ENCODE measurements at regions not wholly inside any gene's neighbourhood (a gene's known extent, or its start where the extent isn't known, plus 50 kb on each side); places are given as distances from the start of the nearest gene placed in this dataset.
"Not testable (repeated sequence)": the region's sequence is repeated elsewhere in the genome, so short reads cannot be mapped to it uniquely, and the experiment has no call there.

GRCh38 chr5:98527846-98528245, 245.6 kb upstream of the RGMB start:
- no peak for ATAC-seq (ENCODE audit: low FRiP score)
- H3K9me3 ChIP-seq (ENCODE audit: control insufficient read depth, low read length), result peaks cover 1% of the 10 kb centered on the region
- DNase-seq, result no peak
- H3K4me1 ChIP-seq (ENCODE audit: control insufficient read depth in 1 of 2, insufficient read depth in 2 of 2, low read length in 2 of 2), result no peaks in the 10 kb centered on the region
- intact Hi-C loops (cut with DNase I), result no loop called here
- H3K4me3 ChIP-seq (ENCODE audit: low read length in 2 of 2), result no peak overlapping the region
- H3K27me3 ChIP-seq (ENCODE audit: control insufficient read depth in 1 of 2, insufficient read depth in 2 of 2, low read length in 1 of 2), result no peaks in the 10 kb centered on the region
- no peak overlapping the region for H3K27ac ChIP-seq (ENCODE audit: low read depth in 1 of 2, low read length in 2 of 2)
- H3K36me3 ChIP-seq (ENCODE audit: control insufficient read depth in 1 of 2, insufficient read depth in 2 of 2, low read length in 1 of 2), result no peaks in the 10 kb centered on the region

GRCh38 chr5:98529321-98529720, 244.1 kb upstream of the RGMB start:
- Histone ChIP-seq H3K36me3 (ENCODE audit: control insufficient read depth in 1 of 2, insufficient read depth in 2 of 2, low read length in 1 of 2) (no peaks in the 10 kb centered on the region), H3K4me3 (ENCODE audit: low read length in 2 of 2) (no peak overlapping the region), H3K9me3 (ENCODE audit: control insufficient read depth, low read length) (no peaks in the 10 kb centered on the region), H3K4me1 (ENCODE audit: control insufficient read depth in 1 of 2, insufficient read depth in 2 of 2, low read length in 2 of 2) (no peaks in the 10 kb centered on the region), H3K27me3 (ENCODE audit: control insufficient read depth in 1 of 2, insufficient read depth in 2 of 2, low read length in 1 of 2) (no peaks in the 10 kb centered on the region), H3K27ac (ENCODE audit: low read depth in 1 of 2, low read length in 2 of 2) (no peak overlapping the region)
- intact Hi-C loops (cut with DNase I), result no loop called here
- DNase-seq, result no peak
- ATAC-seq (ENCODE audit: low FRiP score), result no peak

- DNase-seq (no peak), ATAC-seq (ENCODE audit: low FRiP score) (no peak)
- H3K36me3 ChIP-seq (ENCODE audit: control insufficient read depth in 1 of 2, insufficient read depth in 2 of 2, low read length in 1 of 2), result no peaks in the 10 kb centered on the region
- H3K9me3 ChIP-seq (ENCODE audit: control insufficient read depth, low read length), result no peaks in the 10 kb centered on the region
- no peaks in the 10 kb centered on the region for H3K4me1 ChIP-seq (ENCODE audit: control insufficient read depth in 1 of 2, insufficient read depth in 2 of 2, low read length in 2 of 2)
- H3K4me3 ChIP-seq (ENCODE audit: low read length in 2 of 2), result no peak overlapping the region
- intact Hi-C loops (cut with DNase I), result no loop called here
- no peak overlapping the region for H3K27ac ChIP-seq (ENCODE audit: low read depth in 1 of 2, low read length in 2 of 2)
- WGBS, 2 donors, result 81 to 82% methylated on average over 2 of the region's 2 CpGs
- H3K27me3 ChIP-seq (ENCODE audit: control insufficient read depth in 1 of 2, insufficient read depth in 2 of 2, low read length in 1 of 2), result no peaks in the 10 kb centered on the region
These were observed 243.2 kb upstream of the RGMB start for GRCh38 chr5:98530224-98530623.

GRCh38 chr5:98535901-98536300, 237.6 kb upstream of the RGMB start:
- intact Hi-C loops (cut with DNase I), result no loop called here
- no peak for ATAC-seq (ENCODE audit: low FRiP score)
- 56 to 68% methylated on average over 4 of the region's 4 CpGs for WGBS, 2 donors

GRCh38 chr5:98540056-98540455, 233.4 kb upstream of the RGMB start:
- no peak overlapping the region for H3K27ac ChIP-seq (ENCODE audit: low read depth in 1 of 2, low read length in 2 of 2)
- no peaks in the 10 kb centered on the region for H3K36me3 ChIP-seq (ENCODE audit: control insufficient read depth in 1 of 2, insufficient read depth in 2 of 2, low read length in 1 of 2)
- no peak for DNase-seq
- H3K9me3 ChIP-seq (ENCODE audit: control insufficient read depth, low read length), result peaks cover 2% of the 10 kb centered on the region
- H3K4me3 ChIP-seq (ENCODE audit: low read length in 2 of 2), result no peak overlapping the region
- 0 to 67% methylated on average over 1 of the region's 1 CpG for WGBS, 2 donors
- intact Hi-C loops (cut with DNase I), result no loop called here
- H3K4me1 ChIP-seq (ENCODE audit: control insufficient read depth in 1 of 2, insufficient read depth in 2 of 2, low read length in 2 of 2), result no peaks in the 10 kb centered on the region
- no peak for ATAC-seq (ENCODE audit: low FRiP score)
- no peaks in the 10 kb centered on the region for H3K27me3 ChIP-seq (ENCODE audit: control insufficient read depth in 1 of 2, insufficient read depth in 2 of 2, low read length in 1 of 2)

More at GRCh38 chr5:98535901-98536300, 237.6 kb upstream of the RGMB start:
- no peak for DNase-seq
- no peak overlapping the region for H3K4me3 ChIP-seq (ENCODE audit: low read length in 2 of 2)
- H3K9me3 ChIP-seq (ENCODE audit: control insufficient read depth, low read length), result peaks cover 2% of the 10 kb centered on the region
- H3K27me3 ChIP-seq (ENCODE audit: control insufficient read depth in 1 of 2, insufficient read depth in 2 of 2, low read length in 1 of 2), result no peaks in the 10 kb centered on the region
- no peak overlapping the region for H3K27ac ChIP-seq (ENCODE audit: low read depth in 1 of 2, low read length in 2 of 2)
- no peaks in the 10 kb centered on the region for H3K4me1 ChIP-seq (ENCODE audit: control insufficient read depth in 1 of 2, insufficient read depth in 2 of 2, low read length in 2 of 2)
- no peaks in the 10 kb centered on the region for H3K36me3 ChIP-seq (ENCODE audit: control insufficient read depth in 1 of 2, insufficient read depth in 2 of 2, low read length in 1 of 2)

GRCh38 chr5:98541641-98542040, 231.8 kb upstream of the RGMB start:
- intact Hi-C loops (cut with DNase I), result no loop called here
- H3K36me3 ChIP-seq (ENCODE audit: control insufficient read depth in 1 of 2, insufficient read depth in 2 of 2, low read length in 1 of 2), result no peaks in the 10 kb centered on the region
- DNase-seq (no peak), ATAC-seq (ENCODE audit: low FRiP score) (no peak)
- no peak overlapping the region for H3K4me3 ChIP-seq (ENCODE audit: low read length in 2 of 2)
- no peak overlapping the region for H3K27ac ChIP-seq (ENCODE audit: low read depth in 1 of 2, low read length in 2 of 2)
- peaks cover 2% of the 10 kb centered on the region for H3K9me3 ChIP-seq (ENCODE audit: control insufficient read depth, low read length)
- WGBS, 2 donors, result 0 to 25% methylated on average over 1 of the region's 1 CpG
- H3K4me1 ChIP-seq (ENCODE audit: control insufficient read depth in 1 of 2, insufficient read depth in 2 of 2, low read length in 2 of 2), result no peaks in the 10 kb centered on the region
- H3K27me3 ChIP-seq (ENCODE audit: control insufficient read depth in 1 of 2, insufficient read depth in 2 of 2, low read length in 1 of 2), result no peaks in the 10 kb centered on the region

GRCh38 chr5:98543490-98543889, 230.0 kb upstream of the RGMB start:
- no peaks in the 10 kb centered on the region for H3K27me3 ChIP-seq (ENCODE audit: control insufficient read depth in 1 of 2, insufficient read depth in 2 of 2, low read length in 1 of 2)
- no peak for ATAC-seq (ENCODE audit: low FRiP score)
- no peaks in the 10 kb centered on the region for H3K36me3 ChIP-seq (ENCODE audit: control insufficient read depth in 1 of 2, insufficient read depth in 2 of 2, low read length in 1 of 2)
- peaks cover 2% of the 10 kb centered on the region for H3K9me3 ChIP-seq (ENCODE audit: control insufficient read depth, low read length)
- 70 to 77% methylated on average over 4 of the region's 4 CpGs for WGBS, 2 donors
- no peak overlapping the region for H3K4me3 ChIP-seq (ENCODE audit: low read length in 2 of 2)
- no peak for DNase-seq
- H3K27ac ChIP-seq (ENCODE audit: low read depth in 1 of 2, low read length in 2 of 2), result no peak overlapping the region
- intact Hi-C loops (cut with DNase I), result no loop called here
- H3K4me1 ChIP-seq (ENCODE audit: control insufficient read depth in 1 of 2, insufficient read depth in 2 of 2, low read length in 2 of 2), result no peaks in the 10 kb centered on the region

GRCh38 chr5:98546924-98547323, 226.5 kb upstream of the RGMB start:
- H3K27ac ChIP-seq (ENCODE audit: low read depth in 1 of 2, low read length in 2 of 2); H3K27me3 ChIP-seq (ENCODE audit: control insufficient read depth in 1 of 2, insufficient read depth in 2 of 2, low read length in 1 of 2); DNase-seq; H3K4me3 ChIP-seq (ENCODE audit: low read length in 2 of 2); H3K4me1 ChIP-seq (ENCODE audit: control insufficient read depth in 1 of 2, insufficient read depth in 2 of 2, low read length in 2 of 2); H3K36me3 ChIP-seq (ENCODE audit: control insufficient read depth in 1 of 2, insufficient read depth in 2 of 2, low read length in 1 of 2); intact Hi-C loops (cut with DNase I); H3K9me3 ChIP-seq (ENCODE audit: control insufficient read depth, low read length); ATAC-seq (ENCODE audit: low FRiP score): not testable (repeated sequence)
- 59 to 84% methylated on average over 10 to 14 of the region's 14 CpGs for WGBS, 2 donors

GRCh38 chr5:98556712-98557111, 216.8 kb upstream of the RGMB start:
- intact Hi-C loops (cut with DNase I), result no loop called here
- H3K9me3 ChIP-seq (ENCODE audit: control insufficient read depth, low read length), result no peaks in the 10 kb centered on the region
- no peaks in the 10 kb centered on the region for H3K27me3 ChIP-seq (ENCODE audit: control insufficient read depth in 1 of 2, insufficient read depth in 2 of 2, low read length in 1 of 2)
- H3K36me3 ChIP-seq (ENCODE audit: control insufficient read depth in 1 of 2, insufficient read depth in 2 of 2, low read length in 1 of 2), result no peaks in the 10 kb centered on the region
- no peaks in the 10 kb centered on the region for H3K4me1 ChIP-seq (ENCODE audit: control insufficient read depth in 1 of 2, insufficient read depth in 2 of 2, low read length in 2 of 2)
- no peak overlapping the region for H3K27ac ChIP-seq (ENCODE audit: low read depth in 1 of 2, low read length in 2 of 2)
- WGBS, 2 donors, result 88 to 94% methylated on average over 1 of the region's 1 CpG
- DNase-seq (no peak), ATAC-seq (ENCODE audit: low FRiP score) (no peak)
- no peak overlapping the region for H3K4me3 ChIP-seq (ENCODE audit: low read length in 2 of 2)

Data from aorta (tissue), 5 donors.